GM19438 (cell line): ENCODE measurements at regions not wholly inside any gene's neighbourhood (a gene's known extent, or its start where the extent isn't known, plus 50 kb on each side); places are given as distances from the start of the nearest gene placed in this dataset.
"Not testable (repeated sequence)": the region's sequence is repeated elsewhere in the genome, so short reads cannot be mapped to it uniquely, and the experiment has no call there.

Experiments
- ATAC-seq: cut with Tn5 transposase; IDR thresholded peaks from one replicate; pipeline ENCODE4 v1.9.1; 2021; ENCODE audit warnings: low read depth; ENCODE audit not compliant: unreplicated experiment

- ATAC-seq, result no peak
These were observed 470.4 kb upstream of the EPHA7 start for GRCh38 chr6:93889713-93890112.

DNA sequence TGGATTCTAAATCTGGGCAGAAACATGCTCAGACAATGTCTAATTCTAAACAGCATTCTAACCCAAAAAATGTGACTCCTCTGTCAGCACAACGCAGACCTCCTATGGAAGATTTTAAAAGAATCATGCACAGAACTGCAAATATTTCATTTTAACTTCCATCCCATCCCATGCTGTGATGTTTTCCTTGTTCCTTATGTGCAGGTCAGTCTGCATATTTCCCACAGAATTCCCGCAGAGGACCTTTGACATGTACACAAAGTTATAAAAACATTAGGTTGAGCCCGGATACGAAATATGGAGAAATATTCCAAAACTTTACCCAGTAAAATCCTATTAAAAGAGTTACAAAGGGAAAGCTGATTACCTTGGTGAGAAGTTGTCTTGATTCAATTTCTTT lies 467.1 kb upstream of the EPHA7 start:
- ATAC-seq, result no peak

DNA sequence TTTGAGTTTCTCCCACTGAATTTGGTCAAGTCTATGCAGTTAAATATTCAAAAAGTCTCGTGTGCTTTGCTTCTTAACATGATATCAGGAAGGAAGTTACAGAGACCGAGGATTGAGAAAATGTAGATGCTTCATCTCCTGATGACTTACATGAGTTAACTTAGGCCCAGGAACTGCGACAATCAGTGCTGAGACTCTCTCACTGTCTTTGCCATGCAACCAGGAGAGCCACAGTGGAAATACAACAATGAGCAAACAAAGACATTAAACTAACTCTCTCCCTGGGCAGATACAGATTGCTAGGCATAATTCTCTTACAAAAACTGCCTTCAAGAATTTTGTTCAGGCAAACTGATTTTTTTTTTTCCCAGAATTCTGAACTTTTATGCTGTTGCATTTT lies 440.6 kb upstream of the EPHA7 start:
- ATAC-seq, result no peak

DNA sequence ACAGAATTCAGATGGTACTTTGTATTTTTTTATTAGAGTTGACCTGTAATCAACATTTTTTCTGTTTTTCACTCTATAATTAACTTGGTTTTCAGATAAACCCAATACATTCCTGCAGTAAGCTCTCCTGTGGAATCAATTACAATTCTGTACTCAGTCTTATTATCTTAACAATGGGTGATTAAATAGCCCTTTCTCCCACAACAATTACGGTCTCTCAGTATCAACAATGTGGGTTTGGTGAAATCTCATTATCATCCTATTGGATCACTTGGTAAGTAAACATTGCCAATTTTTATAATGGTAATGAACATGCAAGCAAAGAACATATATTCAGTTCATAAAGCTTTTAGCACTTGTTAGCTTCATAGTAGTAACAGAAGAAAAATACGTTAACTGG lies 438.9 kb upstream of the EPHA7 start:
- ATAC-seq, result no peak

DNA sequence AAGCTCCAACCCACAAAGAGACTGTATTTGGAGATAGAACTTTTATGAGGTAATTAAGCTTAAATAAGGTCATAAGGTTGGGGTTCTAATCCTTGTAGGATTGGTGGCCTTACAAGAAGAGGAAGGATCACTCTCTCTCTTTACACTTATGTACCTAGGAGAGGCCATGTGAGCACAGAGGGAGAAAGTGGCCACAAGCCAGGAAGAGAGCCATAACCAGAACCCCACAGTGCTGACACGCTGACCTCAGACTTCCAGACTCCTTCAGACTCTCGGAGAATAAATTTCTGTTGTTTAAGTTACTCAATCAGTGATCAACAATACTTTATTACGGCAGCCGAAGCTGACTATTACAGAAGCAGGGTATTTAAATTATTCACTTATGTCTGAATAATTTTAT lies 430.5 kb upstream of the EPHA7 start:
- ATAC-seq, result no peak

DNA sequence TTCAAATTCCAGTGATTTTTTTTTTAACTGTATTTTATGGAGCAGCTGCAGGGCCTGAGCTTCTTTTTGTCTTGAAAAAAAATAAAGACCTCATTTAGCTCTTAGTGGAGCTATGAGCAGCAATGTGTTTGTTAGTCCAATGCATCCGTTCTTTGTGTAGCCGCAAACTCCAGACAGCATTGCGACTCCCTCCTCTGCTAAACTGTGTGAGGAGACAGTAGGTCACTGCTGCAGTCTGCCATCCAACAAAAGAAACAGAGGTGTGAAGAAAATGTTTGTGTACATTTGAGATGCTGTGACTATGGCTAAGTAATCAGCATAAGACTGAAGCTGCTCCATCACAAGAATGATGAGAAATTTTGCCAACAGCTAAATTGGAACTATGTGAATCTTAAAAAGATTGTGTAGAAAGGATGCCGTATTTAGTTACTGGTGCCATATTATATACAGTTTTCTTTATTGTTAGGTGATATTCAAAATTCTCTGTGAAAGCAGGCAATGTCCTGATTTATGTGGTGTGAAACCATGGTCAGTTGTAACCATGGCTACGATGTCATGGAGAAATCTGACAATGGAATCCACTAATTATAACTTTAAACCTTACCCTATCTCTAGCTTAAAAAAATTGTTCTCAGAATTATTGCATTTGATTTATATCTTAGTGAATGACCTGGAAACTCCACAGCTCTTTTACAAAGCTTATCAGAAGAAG lies 428.8 kb upstream of the EPHA7 start:
- ATAC-seq, result no peak

GRCh38 chr6:93842178-93842577 lies 422.8 kb upstream of the EPHA7 start:
- ATAC-seq, result no peak

DNA sequence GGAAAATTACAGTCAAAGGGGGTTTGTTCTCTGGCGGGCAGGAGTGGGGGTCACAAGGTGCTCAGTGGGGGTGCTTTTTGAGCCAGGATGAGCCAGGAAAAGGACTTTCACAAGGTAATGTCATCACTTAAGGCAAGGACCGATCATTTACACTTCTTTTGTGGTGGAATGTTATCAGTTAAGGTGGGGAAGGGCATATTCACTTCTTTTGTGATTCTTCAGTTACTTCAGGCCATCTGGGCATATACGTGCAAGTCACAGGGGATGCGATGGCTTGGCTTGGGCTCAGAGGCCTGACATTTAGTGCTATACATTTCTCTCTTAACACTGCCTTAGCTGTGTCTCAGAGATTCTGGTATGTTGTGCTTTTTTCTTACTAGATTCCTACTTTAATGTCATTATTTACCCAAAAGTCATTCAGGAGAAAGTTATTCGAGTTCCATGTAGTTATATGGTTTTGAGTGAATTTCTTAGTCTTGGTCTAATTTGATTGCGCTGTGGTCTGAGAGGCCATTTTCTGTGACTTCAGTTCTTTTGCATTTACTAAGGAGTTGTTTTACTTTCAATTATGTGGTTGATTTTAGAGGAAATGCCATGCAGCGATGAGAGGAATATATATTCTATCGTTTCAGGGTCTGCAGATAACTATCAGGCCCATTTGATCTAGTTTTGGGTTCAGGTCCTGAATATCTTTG lies 416.2 kb upstream of the EPHA7 start:
- not testable (repeated sequence) for ATAC-seq

DNA sequence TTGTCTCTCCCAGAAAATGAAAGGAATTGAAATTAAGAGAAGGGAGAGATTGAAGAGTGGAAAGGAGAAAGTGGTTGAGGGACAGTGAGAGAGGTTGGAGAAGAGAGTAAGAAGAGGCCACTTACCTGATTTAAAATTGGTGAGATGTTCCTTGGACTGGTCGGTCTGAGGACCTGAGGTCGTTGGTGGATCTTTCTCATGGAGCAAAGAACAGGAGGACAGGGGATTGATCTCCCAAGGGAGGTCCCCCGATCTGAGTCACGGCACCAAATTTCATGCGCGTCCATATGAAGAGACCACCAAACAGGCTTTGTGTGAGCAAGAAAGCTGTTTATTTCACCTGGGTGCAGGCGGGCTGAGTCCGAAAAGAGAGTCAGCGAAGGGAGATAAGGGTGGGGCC lies 415.7 kb upstream of the EPHA7 start:
- ATAC-seq, result not testable (repeated sequence)

DNA sequence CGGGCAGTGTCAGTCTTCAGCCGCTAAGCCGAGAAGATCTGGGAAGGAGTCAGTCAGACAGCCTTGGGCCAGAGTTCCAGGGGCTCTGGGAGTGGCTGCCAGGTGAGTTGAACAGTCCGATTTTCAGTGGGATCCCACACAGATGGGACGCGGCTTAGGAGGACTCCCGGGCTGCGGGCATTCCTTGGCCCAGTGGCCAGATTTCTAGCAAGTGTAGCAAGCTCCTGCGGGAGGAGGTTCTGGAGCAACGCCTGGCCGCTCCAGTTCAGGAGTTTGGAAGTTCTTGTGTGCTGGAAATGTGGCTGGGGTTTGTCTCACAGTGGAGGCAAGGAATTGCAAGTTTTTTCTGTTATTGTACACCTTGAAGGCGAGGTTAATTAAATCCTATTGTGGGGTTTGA lies 414.0 kb upstream of the EPHA7 start:
- ATAC-seq, result not testable (repeated sequence)

- ATAC-seq, result not testable (repeated sequence)
These were observed 410.4 kb upstream of the EPHA7 start for GRCh38 chr6:93829757-93830156.

DNA sequence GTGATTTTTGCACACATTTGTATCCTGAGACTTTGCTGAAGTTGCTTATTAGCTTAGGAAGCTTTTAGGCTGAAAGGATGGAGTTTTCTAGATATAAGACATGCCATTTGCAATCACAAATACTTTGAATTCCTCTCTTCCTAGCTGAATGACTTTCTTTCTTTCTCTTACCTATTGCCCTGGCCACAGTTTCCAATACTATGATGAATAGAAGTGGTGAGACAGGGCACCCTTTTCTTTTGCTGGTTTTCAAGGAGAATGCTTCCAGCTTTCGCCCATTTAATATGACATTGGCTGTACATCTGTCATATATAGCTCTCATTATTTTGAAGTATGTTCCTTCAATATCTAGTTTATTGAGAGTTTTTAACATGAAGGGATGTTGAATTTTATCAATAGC lies 409.6 kb upstream of the EPHA7 start:
- no peak for ATAC-seq

DNA sequence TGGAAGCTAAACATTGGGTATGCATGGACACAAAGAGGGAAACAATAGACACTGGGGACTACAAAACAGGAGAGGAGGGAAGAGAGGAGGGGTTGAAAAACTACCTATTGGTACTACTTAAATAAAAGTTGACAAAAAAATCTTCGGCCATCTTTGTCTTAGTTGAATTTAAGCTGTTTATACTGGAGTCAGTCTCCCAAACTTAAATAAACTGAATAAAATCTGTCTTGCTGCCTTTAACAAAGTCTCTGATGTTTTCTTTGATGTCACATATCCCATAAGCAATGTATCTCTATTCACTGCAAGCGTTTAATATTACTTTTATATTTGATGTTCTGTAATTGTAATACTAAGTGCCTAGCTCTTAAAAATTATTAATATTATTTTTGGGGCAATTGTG lies 409.2 kb upstream of the EPHA7 start:
- ATAC-seq, result no peak

DNA sequence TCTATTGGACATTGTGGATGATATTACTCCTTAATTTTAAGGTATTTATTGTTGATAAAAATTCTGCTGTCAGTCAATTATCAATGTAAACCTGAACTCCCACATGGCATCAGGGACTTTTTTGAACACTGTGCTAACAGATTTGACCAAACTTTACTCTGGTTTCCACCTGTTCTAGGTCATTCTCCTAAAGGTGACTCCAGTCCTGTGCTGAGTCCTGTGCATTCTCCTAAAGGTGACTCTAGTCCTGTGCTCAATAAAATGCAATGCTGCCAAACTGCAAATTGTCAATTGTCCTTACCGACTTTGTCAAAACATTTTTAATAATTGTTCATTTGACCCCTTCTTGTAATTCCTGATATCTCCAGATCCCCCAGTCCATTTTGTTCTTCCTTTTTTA lies 408.4 kb upstream of the EPHA7 start:
- no peak for ATAC-seq

DNA sequence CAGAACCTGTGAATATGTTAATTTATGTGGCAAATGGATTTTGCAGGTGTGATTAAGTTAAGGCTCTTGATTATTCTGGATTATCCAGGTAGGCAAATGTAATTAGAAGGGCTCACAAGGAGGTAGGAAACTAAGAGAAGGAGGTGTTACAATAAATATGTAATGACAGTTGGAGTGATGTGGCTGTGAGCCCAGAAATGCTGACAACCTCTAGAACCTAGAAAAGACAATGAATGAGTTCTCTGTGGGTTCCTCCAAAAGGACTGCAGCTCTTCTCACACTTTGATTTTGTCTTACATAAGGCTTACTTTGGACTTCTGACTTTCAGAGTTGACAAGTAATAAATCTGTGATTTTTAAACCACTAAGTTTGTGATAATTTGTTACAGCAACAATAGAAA lies 406.6 kb upstream of the EPHA7 start:
- no peak for ATAC-seq

DNA sequence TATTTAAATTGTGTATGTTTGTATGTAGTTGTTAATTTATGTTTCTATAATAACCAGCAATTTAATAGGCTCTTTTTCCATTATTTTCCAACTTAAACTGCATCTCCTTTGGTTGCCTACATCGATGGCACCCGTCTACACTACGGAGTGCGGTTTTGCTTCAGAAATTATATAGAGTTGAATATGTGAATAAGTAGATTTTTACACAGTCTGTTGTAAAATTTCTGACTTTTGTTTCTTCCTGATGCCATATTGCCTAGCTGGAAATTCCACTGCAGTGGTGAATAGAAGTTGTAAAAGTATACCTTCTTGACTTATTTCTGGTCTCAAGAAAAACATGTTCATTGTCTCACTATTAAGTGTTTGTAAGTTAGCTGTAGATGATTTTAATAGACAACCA lies 404.1 kb upstream of the EPHA7 start:
- ATAC-seq, result no peak

GRCh38 chr6:93822434-93823265 lies 403.3 kb upstream of the EPHA7 start:
- no peak for ATAC-seq

- ATAC-seq, result no peak
These were observed 402.6 kb upstream of the EPHA7 start for GRCh38 chr6:93821953-93822352.

DNA sequence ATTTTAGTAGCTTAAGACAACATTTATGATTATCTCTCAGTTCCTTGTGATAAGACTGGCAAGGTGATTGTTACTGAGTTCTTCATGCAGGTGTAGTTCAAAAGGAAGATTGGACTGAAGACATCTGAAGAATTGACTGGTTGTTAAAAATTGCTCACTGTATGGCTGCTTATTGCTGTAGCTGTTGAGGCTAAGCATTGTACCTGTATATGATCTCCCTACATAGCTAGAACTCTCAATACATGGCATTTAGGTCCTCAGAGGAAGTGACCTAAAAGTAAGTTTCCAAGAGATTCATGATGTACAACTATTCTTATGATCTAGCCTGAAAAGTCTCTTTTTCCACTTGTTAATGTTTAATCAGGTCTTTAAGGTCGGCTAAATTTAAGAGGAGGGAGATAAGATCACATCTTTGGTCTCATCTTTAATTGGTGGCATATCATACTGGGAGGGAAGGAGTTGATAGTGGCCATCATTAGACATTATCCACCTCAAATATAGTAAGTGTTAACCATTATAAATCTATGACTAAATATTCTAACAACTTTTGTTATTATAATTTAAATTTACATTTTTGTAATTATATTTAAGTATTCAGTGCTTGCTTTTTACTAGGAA lies 401.2 kb upstream of the EPHA7 start:
- no peak for ATAC-seq

DNA sequence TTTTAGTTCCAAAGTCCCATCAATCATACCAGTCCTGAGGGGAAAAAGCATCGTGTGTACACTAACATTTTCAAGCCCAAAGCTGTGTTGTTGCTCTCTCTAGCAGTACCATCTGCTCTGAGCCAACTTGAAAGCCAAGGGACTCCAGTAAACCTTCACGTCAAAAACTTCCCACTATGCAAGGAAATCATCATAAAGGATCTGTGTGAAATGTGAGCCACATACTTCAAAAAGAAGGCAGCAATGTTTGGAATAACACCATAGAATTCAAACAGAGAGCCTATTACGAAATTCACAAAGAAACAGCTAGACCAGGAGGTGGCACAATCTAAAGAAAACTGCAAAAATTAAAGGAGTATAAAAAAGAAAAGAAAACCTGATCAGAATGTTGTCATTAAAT lies 399.8 kb upstream of the EPHA7 start:
- no peak for ATAC-seq

DNA sequence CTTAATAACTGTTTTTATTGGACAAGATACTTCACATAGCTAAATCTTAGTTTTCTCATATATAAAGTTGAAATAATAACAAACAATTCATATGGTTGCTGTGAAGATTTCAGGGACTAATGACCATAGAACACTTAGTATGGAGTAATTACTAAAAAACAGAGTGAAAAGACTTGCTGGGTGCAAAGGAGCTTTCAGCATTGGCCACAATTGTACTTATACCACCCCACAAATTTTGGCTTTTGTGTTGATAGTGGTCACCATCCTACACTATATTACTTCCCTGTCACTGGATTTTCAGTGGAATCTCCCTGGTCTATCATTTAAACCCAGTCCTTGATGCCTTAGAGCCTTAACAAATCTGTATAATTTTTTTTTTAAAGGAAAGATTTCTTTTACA lies 398.6 kb upstream of the EPHA7 start:
- no peak for ATAC-seq
